H9 (cell line): ENCODE measurements at regions not wholly inside any gene's neighbourhood (a gene's known extent, or its start where the extent isn't known, plus 50 kb on each side); places are given as distances from the start of the nearest gene placed in this dataset.

Experiments used
- DNase-seq: peaks from one replicate; pipeline ENCODE4 v3.0.0-alpha.2; 2017
- H2AFZ ChIP-seq: one replicate; pipeline ENCODE4 v1.6.1; 2013; ENCODE audit warnings: mild to moderate bottlenecking, low read length, control low read depth, moderate library complexity
- H2AK5ac ChIP-seq: 2 replicates; pipeline ENCODE4 v1.6.1; 2013; ENCODE audit warnings: low read length, control low read depth, mixed read lengths; ENCODE audit not compliant: insufficient read length
- H2BK120ac ChIP-seq: one replicate; pipeline ENCODE4 v1.6.1; 2013; ENCODE audit warnings: low read depth, mild to moderate bottlenecking, low read length, control low read depth, inconsistent platforms; ENCODE audit not compliant: poor library complexity, severe bottlenecking
- H2BK12ac ChIP-seq: 2 replicates; pipeline ENCODE4 v1.6.1; 2013; ENCODE audit warnings: low read length, control low read depth, mixed read lengths, low read depth; ENCODE audit not compliant: insufficient read length
- H2BK15ac ChIP-seq: 2 replicates; pipeline ENCODE4 v1.6.1; 2013; ENCODE audit warnings: low read depth, low read length, control low read depth
- H2BK20ac ChIP-seq: one replicate; pipeline ENCODE4 v1.6.1; 2013; ENCODE audit warnings: low read depth, mild to moderate bottlenecking, low read length, control low read depth, inconsistent platforms; ENCODE audit not compliant: poor library complexity, severe bottlenecking
- H2BK5ac ChIP-seq: 2 replicates; pipeline ENCODE4 v1.6.1; 2013; ENCODE audit warnings: low read length, control low read depth, mixed read lengths; ENCODE audit not compliant: insufficient read length
- H3K14ac ChIP-seq: 2 replicates; pipeline ENCODE4 v1.6.1; 2013; ENCODE audit warnings: low read length, control low read depth; ENCODE audit not compliant: insufficient read depth
- H3K18ac ChIP-seq: 2 replicates; pipeline ENCODE4 v1.6.1; 2013; ENCODE audit warnings: low read depth, mild to moderate bottlenecking, mixed read lengths, low read length, control low read depth; ENCODE audit not compliant: insufficient read length
- H3K23ac ChIP-seq: 2 replicates; pipeline ENCODE4 v1.6.1; 2013; ENCODE audit warnings: low read length, control low read depth, mixed read lengths, low read depth; ENCODE audit not compliant: insufficient read length
- H3K23me2 ChIP-seq: 2 replicates; pipeline ENCODE4 v1.6.1; 2013; ENCODE audit warnings: low read depth, mild to moderate bottlenecking, mixed read lengths, low read length, control low read depth; ENCODE audit not compliant: insufficient read length, poor library complexity, severe bottlenecking
- H3K27ac ChIP-seq: 2 replicates; pipeline ENCODE4 v1.5.1; 2013; ENCODE audit warnings: low read length, control low read depth, mixed read lengths, low read depth; ENCODE audit not compliant: insufficient read length
- H3K27me3 ChIP-seq: 2 replicates; pipeline ENCODE4 v1.6.1; 2013; ENCODE audit warnings: low read length, control low read depth, inconsistent platforms; ENCODE audit not compliant: insufficient read depth
- H3K4ac ChIP-seq: 2 replicates; pipeline ENCODE4 v1.6.1; 2013; ENCODE audit warnings: low read depth, mild to moderate bottlenecking, control low read depth, inconsistent platforms, low read length, moderate library complexity
- H3K4me1 ChIP-seq: 2 replicates; pipeline ENCODE4 v1.6.1; 2013; ENCODE audit warnings: low read length, control low read depth, inconsistent platforms; ENCODE audit not compliant: insufficient read depth
- H3K4me2 ChIP-seq: 2 replicates; pipeline ENCODE4 v1.6.1; 2013; ENCODE audit warnings: low read length, control low read depth, mixed read lengths; ENCODE audit not compliant: insufficient read length, insufficient read depth
- H3K56ac ChIP-seq: 2 replicates; pipeline ENCODE4 v1.6.1; 2013; ENCODE audit warnings: low read depth, mild to moderate bottlenecking, mixed read lengths, low read length, control low read depth; ENCODE audit not compliant: insufficient read length
- H3K79me1 ChIP-seq: 2 replicates; pipeline ENCODE4 v1.6.1; 2013; ENCODE audit warnings: low read depth, mild to moderate bottlenecking, moderate library complexity, low read length, control low read depth, inconsistent platforms; ENCODE audit not compliant: insufficient read depth, poor library complexity, severe bottlenecking
- H3K79me2 ChIP-seq: 2 replicates; pipeline ENCODE4 v1.6.1; 2013; ENCODE audit warnings: low read length, control low read depth, inconsistent platforms; ENCODE audit not compliant: insufficient read depth
- H3K9ac ChIP-seq: 2 replicates; pipeline ENCODE4 v1.6.1; 2013; ENCODE audit warnings: low read length, control low read depth, mixed read lengths; ENCODE audit not compliant: insufficient read length; ENCODE audit errors: extremely low read depth
- H3K9me3 ChIP-seq: one replicate; pipeline ENCODE4 v1.6.1; 2013; ENCODE audit warnings: low read depth, low read length, inconsistent platforms; ENCODE audit not compliant: control insufficient read depth
- H3T11ph ChIP-seq: one replicate; pipeline ENCODE4 v1.6.1; 2013; ENCODE audit warnings: mild to moderate bottlenecking, low read length, control low read depth, inconsistent platforms
- H4K20me1 ChIP-seq: one replicate; pipeline ENCODE4 v1.6.1; 2013; ENCODE audit not compliant: control insufficient read depth, insufficient read length, insufficient read depth
- H4K5ac ChIP-seq: 2 replicates; pipeline ENCODE4 v1.6.1; 2013; ENCODE audit warnings: low read depth, mild to moderate bottlenecking, mixed read lengths, low read length, control low read depth; ENCODE audit not compliant: insufficient read length
- H4K8ac ChIP-seq: replicated peaks from 2 replicates; pipeline ENCODE4 v1.6.1; 2013; ENCODE audit warnings: low read length, control low read depth, mixed read lengths, low read depth; ENCODE audit not compliant: insufficient read length
- H4K91ac ChIP-seq: 2 replicates; pipeline ENCODE4 v1.6.1; 2013; ENCODE audit warnings: low read depth, mild to moderate bottlenecking, moderate library complexity, mixed read lengths, low read length, control low read depth; ENCODE audit not compliant: insufficient read length
- H3K27ac Mint-ChIP-seq, 3 experiments: 2 replicates in 2 of 3; 3 replicates in 1 of 3; pipeline ENCODE4 v1.8.0; 2020 to 2021; ENCODE audit warnings: mixed read lengths in 3 of 3, mild to moderate bottlenecking in 1 of 3, moderate library complexity in 1 of 3
- H3K27me3 Mint-ChIP-seq: 2 replicates; pipeline ENCODE4 v1.8.0; 2021; ENCODE audit warnings: low read depth, mild to moderate bottlenecking, moderate library complexity, mixed read lengths
- H3K36me3 Mint-ChIP-seq, 3 experiments: 2 replicates in 2 of 3; 3 replicates in 1 of 3; pipeline ENCODE4 v1.8.0; 2020 to 2021; ENCODE audit warnings: low read depth in 3 of 3, mixed read lengths in 3 of 3; ENCODE audit not compliant: insufficient read depth in 1 of 3
- H3K4me1 Mint-ChIP-seq, 2 experiments: 2 replicates each; pipeline ENCODE4 v1.8.0; 2020; ENCODE audit warnings: mixed read lengths in 2 of 2
- H3K4me3 Mint-ChIP-seq, 2 experiments: 2 replicates in 1 of 2; 3 replicates in 1 of 2; pipeline ENCODE4 v1.8.0; 2020 to 2021; ENCODE audit warnings: mild to moderate bottlenecking in 2 of 2, mixed read lengths in 2 of 2, moderate library complexity in 1 of 2
- H3K9me3 Mint-ChIP-seq, 2 experiments: 2 replicates in 1 of 2; 3 replicates in 1 of 2; pipeline ENCODE4 v1.8.0; 2020; ENCODE audit warnings: mild to moderate bottlenecking in 2 of 2, mixed read lengths in 2 of 2, moderate library complexity in 1 of 2
- CTCF ChIP-seq: fragments of 200-600 bp; sonication (generic); conservative IDR thresholded peaks from 3 replicates; pipeline ENCODE4 v1.8.0; 2021; ENCODE audit warnings: antibody characterized with exemption, mild to moderate bottlenecking
- WGBS: extraction: QIAGEN DNeasy Blood & Tissue Kit; methylation state at CpG from one replicate; pipeline ENCODE4 v1.1.7; 2013; ENCODE audit warnings: missing lambda C conversion rate, low lambda C conversion rate, mixed read lengths; ENCODE audit not compliant: insufficient read length; ENCODE audit errors: extremely low coverage; 5-methylcytosine and 5-hydroxymethylcytosine counted together

GRCh38 chr10:100623521-100624230 is 87.9 kb downstream of the HIF1AN start:
- no peaks in the 10 kb centered on the region for H3K79me2 ChIP-seq
- no peak for TF ChIP-seq CTCF
- H3K56ac ChIP-seq = no peak overlapping the region
- Mint-ChIP-seq H3K27me3 (peaks cover 43% of the 10 kb centered on the region), H3K4me1 (peaks cover 21 to 35% of the 10 kb centered on the region in 2 experiments), H3K9me3 (no peaks in the 10 kb centered on the region), H3K27ac (no peak overlapping the region), H3K36me3 (no peaks in the 10 kb centered on the region), H3K4me3 (no peak overlapping the region)
- no peak overlapping the region for H2BK120ac ChIP-seq
- no peaks in the 10 kb centered on the region for H3K27me3 ChIP-seq
- no peak overlapping the region for H2BK5ac ChIP-seq
- peaks cover 3% of the 10 kb centered on the region; the same call in 1 of the 2 replicates for H3K4me1 ChIP-seq
- no peak overlapping the region for H2AFZ ChIP-seq
- H3K4ac ChIP-seq = no peak overlapping the region
- DNase-seq = no peak
- no peak overlapping the region for H3K14ac ChIP-seq
- no peak overlapping the region for H3K27ac ChIP-seq
- no peaks in the 10 kb centered on the region for H3K9me3 ChIP-seq
- H3K4me2 ChIP-seq = no peak overlapping the region
- H4K20me1 ChIP-seq = no peaks in the 10 kb centered on the region
- no CpG with 5 or more reads among the region's 12 CpGs for WGBS
- no peak overlapping the region for H2BK20ac ChIP-seq
- H2BK12ac ChIP-seq = no peak overlapping the region
- H4K5ac ChIP-seq = no peak overlapping the region
- H3K18ac ChIP-seq = no peak overlapping the region
- no peaks in the 10 kb centered on the region for H3K23me2 ChIP-seq
- no peak overlapping the region for H4K91ac ChIP-seq
- no peaks in the 10 kb centered on the region for H3K79me1 ChIP-seq
- H3K23ac ChIP-seq = no peak overlapping the region
- no peak overlapping the region for H3T11ph ChIP-seq
- no peak overlapping the region for H4K8ac ChIP-seq
- H3K9ac ChIP-seq = no peak overlapping the region
- no peak overlapping the region for H2BK15ac ChIP-seq
- H2AK5ac ChIP-seq = no peak overlapping the region
